GM21717 (cell line): ENCODE measurements at regions not wholly inside any gene's neighbourhood (a gene's known extent, or its start where the extent isn't known, plus 50 kb on each side); places are given as distances from the start of the nearest gene placed in this dataset.

Experiments used
- ATAC-seq: cut with Tn5 transposase; IDR thresholded peaks from one replicate; pipeline ENCODE4 v1.9.1; 2021; ENCODE audit warnings: mild to moderate bottlenecking, moderate library complexity; ENCODE audit not compliant: unreplicated experiment

DNA sequence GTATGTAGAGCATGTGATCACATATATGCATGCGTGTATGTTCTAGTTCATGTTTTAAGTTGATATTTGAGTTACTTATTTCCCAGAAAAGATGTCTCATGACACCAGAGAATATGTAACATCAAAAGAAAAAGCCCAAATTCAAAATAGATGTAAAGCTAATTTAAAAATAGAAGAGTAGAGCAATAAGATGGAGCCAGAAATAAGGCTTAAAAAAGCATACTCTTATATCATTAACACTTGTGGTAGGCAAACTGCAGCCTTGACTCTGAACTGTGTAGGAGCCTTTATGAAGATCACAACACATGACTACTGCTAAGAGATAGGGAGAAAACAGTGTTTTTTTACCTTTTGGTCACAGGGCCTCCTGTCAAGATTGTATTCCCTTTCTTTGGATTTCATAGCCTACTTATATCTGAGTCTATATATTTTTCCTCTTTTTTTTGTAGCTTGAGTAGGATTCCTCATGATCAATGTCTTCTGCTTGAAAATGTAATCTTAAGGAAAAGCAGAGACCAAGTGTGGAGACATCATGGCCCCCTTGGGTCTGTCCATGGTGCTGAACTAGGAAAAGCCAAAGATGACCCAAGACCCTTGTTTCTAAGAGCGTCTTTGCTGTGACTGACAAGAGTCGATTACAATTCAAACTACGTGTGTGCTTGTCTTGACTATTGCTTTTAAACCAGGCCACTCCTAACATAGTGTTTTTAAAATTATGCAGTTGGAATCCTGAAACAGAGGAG lies 390.4 kb downstream of the SHISA9 start:
- no peak for ATAC-seq

DNA sequence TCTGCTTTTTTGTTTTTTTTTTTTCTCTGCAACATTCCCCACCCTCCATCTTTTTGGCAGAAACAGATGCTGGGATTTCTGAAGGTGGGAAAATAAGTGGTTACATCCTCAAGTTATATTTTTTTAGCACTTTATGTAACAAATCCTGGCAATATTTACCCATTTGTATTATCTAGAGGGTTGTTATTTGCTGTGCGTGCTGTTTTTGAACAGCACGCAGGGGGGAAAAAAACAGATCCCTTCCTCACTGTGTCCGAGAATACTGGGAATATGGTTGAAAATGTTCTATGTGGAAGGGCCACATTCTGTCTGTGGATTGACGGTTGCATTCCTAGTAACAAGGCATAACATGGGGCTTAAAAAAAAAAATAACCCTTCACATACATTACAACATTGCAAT lies 394.8 kb downstream of the SHISA9 start:
- no peak for ATAC-seq

DNA sequence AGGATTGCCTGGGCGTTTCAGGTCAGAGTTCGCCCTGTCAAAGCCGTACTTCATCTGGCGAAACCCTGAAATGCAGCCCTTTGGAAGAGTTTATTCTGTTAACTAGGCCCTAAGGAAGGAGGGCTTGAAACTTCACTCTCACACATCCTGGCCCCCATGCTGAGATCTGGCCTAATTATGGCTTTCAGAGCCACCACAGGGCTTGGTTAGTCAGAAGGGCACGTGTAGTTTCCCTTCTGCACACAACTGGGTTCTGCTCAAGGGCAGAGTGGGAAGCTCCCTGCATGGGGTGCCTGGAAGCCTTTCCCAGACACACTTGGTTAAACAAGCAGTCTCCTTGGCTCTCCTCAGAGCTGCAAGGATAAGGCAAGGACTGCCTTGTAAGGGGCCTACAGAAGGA lies 397.3 kb downstream of the SHISA9 start:
- ATAC-seq: no peak

DNA sequence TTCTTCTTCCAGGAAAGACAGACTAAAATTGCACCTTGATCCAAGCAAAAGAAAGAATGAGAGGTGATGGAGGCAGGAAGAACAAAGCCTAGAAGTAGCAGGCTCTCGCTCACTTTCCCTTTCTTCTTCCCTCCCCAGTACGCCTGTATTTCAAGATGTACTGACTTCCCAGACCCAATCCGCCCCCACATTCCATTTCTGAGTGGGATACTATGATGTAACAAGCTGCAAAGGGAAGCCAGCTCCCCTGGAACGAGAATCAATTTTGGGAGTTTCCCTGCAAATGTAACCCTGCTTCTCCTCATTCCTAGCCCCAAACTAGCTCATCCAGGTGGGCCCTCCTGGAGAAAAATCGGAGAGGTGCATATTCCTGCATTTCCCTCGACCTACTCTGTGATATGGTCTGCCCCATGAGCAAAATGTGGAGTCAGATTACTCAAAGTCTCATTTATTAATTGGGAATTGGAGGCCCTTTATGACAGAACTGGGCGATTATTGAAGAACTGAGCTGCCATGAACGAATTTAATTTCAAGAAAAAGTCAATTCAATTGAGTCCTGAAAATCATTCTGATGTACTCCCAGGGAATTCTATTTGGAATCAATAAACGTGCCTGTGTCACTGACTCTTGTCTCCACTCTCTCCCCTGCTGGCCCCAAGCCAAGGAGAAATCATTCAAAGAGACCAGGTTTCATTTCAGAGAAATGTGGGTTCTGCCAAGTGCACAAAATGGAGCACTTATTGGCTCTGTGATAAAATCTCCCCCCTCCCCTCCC lies 398.9 kb downstream of the SHISA9 start:
- no peak for ATAC-seq

DNA sequence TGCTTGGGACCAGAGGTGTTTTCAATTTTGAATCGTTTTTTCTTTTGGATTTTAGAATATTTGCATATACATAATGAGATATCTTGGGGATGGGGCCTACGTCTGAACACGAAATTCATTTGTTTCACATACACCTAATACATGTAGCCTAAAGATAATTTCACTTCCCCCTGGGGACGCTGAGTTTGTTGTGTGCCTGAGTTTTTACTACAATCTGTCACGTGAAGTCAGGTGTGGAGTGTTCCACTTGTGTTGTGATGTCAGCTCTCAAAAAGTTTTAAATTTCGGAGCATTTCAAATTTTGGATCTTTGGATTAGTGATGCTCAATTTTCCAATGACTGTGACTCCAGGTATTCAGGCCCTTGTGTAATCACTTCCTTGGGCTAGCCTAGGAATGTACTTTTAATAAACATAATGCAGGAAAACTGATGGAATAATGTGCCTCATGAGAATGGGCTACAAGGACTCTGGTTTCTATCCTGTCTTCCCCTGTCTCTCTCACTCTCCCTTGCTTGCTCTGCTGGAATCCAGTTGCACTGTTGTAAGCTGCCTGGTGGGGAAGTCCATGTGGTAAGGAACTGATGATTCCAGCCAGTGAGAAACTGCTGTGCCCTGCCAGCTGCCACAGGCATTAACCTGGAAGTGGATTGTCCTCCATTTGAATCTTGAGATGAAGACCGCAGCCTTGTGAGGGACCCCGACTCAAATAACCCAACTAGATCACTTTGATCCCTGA lies 403.8 kb downstream of the SHISA9 start:
- no peak for ATAC-seq

DNA sequence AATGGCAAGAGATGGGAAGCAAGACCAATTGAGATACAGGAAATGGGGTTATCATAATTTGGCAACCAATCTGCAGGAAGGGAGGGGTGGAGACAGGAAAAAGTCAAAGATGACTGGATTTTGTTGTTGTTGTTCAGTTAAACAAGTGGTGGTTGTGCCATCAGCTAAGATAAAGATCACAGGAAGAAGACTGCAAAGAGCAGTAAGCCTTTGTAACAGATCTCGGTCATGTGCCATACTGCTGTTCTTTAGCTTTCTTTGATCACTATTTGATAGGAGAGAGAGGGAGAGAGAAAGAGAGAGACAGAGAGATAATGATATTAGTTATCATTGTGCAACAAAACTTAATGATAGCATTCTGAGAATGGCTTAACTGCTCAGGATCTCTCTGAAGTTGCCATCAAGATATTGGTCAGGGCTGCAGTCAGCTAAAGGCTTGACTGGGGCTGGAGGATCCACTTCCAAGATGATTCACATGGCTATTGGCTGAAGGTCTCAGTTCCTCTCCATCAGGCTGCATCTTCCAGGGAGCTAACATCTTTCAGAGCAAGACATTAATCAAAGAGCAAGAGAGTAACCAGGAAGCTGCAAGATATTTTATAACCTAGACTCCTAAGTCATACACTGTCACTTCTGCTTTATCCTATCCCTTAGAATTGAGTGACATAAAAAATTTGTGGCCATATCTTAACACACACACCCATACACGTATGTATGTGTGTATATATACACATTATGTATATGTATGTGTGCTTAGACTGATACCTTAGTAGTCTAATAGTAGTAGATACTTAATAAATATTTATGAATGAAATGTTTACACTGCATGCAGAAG lies 405.0 kb downstream of the SHISA9 start:
- no peak for ATAC-seq

DNA sequence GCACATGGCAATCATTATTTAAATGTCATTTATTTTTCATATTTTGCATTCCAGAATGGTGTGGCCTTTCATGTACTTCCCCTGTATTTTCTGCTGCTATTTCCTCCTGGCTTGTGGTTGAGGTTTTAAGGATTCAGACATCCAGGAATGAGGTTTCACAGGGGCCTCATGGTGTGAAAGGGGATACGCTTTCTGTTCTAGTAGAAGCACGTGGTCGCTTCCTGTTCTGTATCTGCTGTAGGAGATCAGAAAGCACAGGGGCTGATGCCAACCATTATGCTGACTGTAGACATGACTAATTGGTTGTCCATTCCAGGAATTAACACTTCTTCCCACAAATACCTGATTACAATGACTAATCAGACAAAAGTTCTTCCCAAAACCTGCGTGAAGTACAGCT lies 405.9 kb downstream of the SHISA9 start:
- ATAC-seq: no peak

DNA sequence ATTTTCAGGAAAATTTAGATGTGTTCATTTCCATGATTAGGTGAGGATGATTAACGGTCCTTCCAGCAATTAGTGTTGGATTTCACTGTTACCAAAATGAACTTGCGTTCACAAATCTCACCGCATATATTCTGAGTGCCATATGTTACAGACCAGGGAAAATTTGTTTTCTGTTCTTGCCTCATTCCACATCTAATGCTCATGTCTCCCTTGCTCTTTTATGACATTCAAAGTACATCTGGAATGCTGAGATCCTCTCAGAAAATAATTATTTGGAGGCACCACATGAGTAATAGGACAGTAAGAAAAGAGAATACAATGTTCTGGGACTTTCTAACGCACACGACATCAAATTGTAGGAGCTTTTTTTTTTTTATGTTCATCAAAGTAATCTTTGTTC lies 406.5 kb downstream of the SHISA9 start:
- no peak for ATAC-seq

DNA sequence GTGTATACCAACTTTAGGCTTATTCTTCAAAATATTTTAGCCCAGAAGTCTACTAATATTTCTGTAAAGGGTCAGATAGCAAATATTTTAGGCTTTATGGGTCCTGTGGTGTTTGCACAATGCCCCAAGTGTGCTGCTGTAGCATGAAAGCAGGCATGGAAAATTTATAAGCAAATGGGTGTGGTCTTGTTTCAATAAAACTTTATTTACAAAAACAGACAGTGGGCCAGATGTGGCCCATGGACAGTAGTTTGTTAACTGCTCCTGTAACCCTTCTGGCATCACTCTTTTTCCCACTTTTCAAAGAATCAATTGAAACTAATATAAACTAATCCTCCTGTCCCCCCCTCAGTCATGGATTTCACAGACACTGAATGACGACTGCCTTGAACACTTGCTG lies 410.7 kb downstream of the SHISA9 start:
- ATAC-seq: no peak

DNA sequence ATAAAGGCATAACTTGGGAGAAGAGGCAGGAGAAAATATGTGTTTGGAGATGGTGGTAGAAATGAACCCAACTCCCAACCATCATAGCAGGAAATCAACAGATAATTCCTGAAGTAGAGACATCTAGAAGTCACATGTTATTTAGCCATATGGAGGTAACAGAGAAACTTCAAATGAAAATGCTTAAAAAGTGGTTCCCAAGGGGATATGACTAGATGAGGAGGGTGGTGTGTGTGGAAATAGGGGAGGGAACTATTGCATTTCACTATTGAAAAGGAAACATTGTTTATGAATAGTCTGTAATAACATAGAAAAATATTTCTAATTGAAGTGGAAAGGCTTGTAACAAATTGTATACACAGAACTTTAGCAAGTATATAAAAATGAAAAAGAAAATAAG lies 412.0 kb downstream of the SHISA9 start:
- no peak for ATAC-seq

DNA sequence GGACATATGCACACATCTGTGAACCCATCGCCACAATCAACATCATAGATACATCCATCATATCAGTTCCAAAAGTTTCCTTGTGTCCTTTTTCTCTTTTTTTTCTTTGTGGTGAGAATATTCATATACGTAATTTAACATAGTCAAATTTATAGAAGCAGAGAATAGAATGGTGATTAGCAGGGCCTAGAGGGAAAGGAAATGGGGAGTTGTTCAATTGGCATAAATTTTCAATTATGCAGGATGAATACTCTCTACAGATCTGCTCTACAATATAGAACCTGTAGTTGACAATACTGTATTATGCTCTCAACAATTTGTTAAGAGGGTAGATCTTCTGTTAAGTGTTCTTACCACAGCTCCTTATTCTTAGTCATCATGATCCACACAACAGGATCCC lies 413.2 kb downstream of the SHISA9 start:
- ATAC-seq: no peak

DNA sequence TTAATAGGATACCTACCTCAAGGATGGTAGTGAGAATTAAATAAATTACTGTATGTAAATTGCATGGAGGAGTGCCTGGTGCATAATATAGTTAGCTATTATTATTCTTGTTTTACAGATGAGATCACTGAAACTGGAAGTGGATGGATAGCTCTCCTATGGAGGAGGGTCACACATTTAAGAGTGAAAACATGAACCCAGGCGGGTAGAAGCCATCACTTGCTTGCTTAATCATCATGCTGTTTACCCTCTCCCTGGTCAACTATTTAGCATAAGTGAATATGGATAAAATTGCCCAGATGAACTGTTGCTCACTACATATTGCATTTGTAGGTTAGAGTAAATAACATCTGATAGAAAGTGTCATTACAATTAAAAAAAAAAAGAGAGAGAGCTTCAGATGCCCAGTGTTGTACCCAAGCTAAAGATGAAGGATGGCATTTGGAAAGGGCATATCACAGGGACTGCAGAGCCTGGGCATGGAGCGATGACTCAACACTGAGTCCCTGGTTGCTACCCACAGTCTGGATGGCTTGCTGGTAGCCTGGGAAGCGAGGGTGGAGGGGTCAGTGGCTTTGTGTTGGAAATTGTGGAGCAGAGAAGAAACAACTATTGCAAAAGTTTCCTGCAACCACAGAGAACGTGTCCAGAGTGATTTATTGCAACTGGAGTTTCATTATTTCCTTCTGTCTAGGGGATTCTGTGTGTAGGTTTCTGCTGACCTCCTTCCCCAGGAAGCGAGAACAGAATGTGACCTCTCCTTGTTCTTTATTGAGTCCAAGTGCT lies 414.4 kb downstream of the SHISA9 start:
- no peak for ATAC-seq

DNA sequence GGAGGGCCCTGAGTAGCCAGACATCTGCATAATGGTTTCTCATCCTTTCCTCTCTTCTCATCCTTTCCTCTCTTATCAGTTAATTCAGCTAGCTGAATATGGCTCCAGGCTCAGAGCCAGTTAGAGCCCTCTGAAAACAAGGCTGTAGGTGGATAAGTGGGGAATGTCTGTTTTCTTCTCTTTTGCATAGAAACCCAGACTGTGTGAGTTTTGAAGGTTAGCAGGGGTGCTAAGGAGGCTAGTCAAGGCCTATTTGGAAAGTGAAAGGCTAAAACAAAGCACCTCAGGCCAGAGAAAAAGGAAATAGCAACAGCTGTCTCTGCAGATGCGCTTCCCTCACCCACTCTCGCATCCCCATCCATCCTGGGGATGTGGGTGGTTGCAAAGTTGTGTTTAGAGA lies 420.9 kb downstream of the SHISA9 start:
- no peak for ATAC-seq

DNA sequence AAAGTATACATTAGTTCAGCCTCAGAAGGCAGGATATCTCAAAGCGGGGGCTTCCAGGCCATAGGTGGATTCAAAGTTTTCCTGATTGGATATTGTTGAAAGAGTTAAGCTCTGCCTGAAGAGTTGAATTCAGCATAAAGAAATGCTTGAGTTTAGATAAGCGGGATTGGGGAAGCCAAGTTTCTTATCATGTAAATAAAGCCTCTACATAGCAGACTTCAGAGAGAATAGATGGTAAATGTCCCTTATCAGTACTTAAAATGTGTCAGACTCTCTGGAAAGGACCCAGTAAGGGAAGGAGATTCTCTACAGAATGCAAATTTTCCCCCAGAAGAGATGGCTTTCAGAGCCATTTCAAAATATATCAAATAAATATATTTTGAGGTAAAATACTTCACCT lies 423.5 kb downstream of the SHISA9 start:
- ATAC-seq: no peak

DNA sequence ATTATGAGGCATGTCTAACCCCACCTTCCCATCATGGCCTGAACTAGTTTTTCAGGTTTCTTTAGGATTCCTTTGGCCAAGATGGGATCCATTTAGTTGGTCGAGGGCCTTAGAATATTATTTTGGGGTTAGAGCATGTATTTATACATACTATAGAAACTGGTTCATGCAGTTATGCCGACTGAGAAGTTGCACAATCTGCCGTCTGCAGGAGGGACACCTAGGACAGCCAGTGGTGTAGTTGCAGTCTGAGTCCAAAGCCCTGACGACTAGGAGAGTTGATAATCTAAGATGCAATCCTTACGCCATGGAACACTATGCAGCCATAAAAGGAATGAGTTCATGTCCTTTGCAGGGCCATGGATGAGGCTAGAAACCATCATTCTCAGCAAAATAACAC lies 424.0 kb downstream of the SHISA9 start:
- ATAC-seq: no peak

DNA sequence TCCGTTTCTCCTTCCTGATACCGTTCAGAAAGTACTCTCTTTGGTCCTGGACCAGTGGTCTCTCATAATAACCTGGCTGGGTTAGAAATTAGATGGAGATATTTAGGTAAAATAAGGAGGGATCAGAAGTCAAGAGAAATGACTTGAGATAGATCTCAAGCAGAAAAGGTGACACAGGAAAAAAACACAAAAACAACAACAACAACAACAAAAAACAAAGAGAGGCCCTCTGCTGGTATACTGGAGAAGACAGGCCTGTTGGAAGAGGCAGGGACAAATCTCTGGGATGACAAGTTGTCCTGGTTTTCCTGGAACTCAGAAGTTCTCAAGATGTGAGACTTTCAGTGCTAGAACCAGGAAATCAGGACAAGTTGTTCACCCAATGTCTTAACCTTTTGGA lies 430.5 kb downstream of the SHISA9 start:
- ATAC-seq: no peak

DNA sequence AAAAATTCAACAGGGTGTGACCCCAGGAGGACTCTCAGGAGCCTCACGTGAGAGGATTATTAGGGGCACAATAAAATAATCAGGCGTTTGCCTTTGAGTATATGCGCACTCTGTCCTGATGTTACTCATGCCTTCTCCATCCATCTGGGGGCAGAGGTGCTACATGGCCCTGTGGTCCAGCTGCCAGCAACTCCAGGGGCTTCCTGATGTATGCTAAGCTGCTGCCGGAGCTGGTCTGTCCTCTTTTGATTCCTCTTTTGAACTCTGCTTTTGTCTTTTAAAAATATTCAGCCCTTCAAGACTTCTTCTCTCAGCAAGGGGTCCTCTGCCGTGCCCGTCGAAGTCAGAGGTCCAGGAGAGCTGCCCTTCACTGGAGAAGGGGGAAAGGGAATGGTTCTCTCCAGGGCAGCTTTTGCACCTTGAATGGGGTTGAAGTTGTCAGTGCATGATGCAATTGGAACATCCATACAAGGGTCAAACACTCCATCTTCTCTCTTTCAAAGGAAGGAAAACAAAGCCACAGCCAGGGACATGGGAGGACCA lies 431.4 kb downstream of the SHISA9 start:
- ATAC-seq: no peak

DNA sequence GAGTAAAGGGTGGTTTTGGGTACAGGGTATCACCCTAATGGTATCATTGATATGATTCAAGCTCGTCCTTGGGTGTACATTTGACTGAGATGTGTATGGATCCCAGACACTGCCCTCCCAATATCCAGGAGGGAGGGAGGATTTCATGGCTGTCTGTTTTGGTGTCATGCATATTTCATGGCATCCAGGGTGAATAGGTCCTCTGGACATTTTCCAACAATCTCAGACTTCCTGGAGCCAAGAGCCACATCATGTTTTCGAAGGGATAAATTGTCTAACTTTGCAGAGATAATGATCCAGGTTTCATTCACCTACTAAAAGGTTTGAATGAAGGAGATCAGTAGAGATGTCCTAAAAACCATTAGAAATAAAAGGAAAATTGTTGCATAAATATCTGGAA lies 431.9 kb downstream of the SHISA9 start:
- ATAC-seq: no peak

DNA sequence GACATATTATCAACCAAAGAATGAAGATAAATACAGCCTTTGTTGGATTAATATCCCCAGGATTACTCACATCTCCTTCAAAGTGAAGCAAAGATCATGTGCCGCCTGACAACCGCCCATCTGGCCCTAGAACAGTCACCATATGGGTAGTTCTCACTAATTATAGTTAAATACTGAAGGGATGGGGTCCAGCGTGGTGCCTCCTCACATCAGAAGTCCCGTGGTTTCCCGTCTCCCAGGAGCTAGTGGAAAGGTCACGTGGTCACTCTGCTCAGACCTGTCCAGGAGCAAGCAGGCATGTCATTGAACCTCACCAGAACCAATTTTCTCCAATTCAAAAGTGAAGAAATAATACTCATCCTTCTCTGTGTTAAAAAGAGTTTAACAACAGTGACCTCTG lies 434.5 kb downstream of the SHISA9 start:
- no peak for ATAC-seq

DNA sequence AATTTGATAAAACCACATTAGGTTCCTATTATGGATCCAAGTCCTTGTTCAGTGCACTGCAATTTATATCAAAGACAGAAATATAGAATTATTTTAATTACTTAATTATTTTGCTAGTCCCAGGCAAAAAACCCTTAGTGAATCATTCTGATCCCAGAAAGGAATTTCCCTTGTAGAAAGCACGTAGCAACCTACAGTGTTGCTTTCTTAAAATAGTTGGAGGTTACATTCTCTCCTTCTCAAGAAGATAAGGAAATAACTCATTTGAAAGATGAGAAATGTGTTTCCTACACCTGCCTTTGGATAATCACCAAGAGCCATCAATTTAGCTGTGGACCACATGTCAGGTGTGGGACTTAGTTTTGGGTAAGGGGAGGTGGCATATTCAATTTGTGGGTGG lies 434.9 kb downstream of the SHISA9 start:
- ATAC-seq: no peak
